ENCODE measurements at regions not wholly inside any gene's neighbourhood (a gene's known extent, or its start where the extent isn't known, plus 50 kb on each side); places are given as distances from the start of the nearest gene placed in this dataset.
"Not testable (repeated sequence)": the region's sequence is repeated elsewhere in the genome, so short reads cannot be mapped to it uniquely, and the experiment has no call there.

GRCh38 chr14:24744641-24745040 is 110.7 kb upstream of the GZMB start:
- no peak for DNase-seq

- no peak for DNase-seq
These were observed 107.9 kb upstream of the GZMB start for GRCh38 chr14:24741871-24742270.

GRCh38 chr14:24735984-24736630 is 102.1 kb upstream of the GZMB start:
- DNase-seq: no peak

- peak; percentile 71 to 75 for DNase-seq
These were observed 101.0 kb upstream of the GZMB start for GRCh38 chr14:24734917-24735500.

DNA sequence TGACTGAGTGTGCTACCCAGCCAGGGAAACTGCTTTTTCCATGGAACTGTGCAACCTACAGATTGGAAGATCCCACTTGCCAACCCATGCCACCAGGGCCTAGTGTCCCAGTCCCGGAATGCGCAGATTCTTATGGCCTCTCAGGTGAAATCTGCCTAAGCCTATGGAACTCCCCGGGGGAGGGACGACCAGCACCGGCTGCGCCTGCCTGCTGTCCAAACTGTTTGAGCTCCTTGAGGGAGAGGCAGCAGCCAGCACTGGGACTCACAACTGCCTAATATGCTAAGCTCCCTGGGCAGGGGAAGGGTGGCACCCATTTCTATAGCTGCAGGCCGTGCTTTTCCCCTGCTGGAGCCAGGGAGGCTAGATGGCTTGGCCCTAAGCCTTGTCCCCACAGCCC is 92.5 kb upstream of the GZMB start:
- no peak for DNase-seq

- DNase-seq: peak; percentile 28 to 71
These were observed 91.3 kb upstream of the GZMB start for GRCh38 chr14:24725311-24725710.

DNA sequence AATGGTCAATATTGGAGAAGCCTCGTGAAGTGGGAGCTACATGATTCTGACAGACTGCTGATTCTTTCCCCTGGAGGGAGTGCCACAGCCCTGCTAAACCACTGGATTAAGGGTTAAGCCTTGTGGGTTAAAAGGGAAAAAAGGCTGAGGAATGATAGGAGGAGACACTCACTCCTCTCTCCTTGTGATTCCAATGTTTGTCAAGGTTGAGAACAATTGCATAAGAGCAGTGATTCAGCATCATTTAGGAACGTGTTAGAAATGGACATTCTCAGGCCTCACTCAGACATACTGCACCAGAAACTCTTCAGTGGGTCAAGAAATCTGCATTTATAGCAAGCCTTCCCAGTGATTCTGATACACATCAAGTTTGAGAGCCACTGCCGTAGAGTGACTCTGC is 87.8 kb upstream of the GZMB start:
- no peak for DNase-seq

GRCh38 chr14:24715239-24715638 is 81.2 kb upstream of the GZMB start:
- no peak for DNase-seq

- no peak for DNase-seq
These were observed 79.4 kb upstream of the GZMB start for GRCh38 chr14:24713404-24713803.

GRCh38 chr14:24712909-24713308 is 78.9 kb upstream of the GZMB start:
- DNase-seq: peak; percentile 43 to 73

GRCh38 chr14:24712374-24712773 is 78.4 kb upstream of the GZMB start:
- DNase-seq: no peak

DNA sequence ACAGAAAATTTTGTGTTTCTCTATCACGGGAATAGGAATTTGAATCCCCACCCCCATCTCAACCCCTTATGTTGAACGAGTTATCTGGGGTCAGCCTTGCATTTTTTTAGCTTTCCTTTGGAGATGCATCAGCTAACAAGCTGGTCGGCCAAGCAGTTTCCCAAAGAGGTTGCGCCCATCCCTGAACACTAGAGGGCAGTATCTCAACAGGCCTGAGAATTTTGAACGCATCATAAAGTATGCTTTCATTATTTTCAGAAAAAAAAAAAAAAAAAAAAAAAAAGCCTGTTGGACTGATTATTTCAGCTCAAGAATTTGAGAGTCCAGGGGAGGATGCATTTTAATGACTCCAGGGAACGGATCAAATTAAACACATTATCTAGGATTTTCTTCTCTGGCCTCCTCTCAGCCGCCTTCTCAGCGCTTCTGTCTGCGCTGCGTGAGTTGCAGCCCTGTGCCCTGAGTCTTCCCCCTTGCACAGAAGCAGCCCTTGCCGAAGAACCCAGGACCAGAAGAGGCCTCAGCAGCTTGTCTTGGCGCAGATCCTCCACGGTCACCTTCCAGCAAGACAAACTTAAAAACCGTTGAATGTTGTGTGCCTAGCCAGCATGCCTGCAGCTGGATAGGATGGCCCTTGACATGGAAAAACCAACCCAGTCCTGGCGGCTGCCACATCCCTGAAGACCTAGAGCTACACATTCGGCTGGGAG is 76.6 kb upstream of the GZMB start:
- peak; percentile 58 to 61 for DNase-seq

DNA sequence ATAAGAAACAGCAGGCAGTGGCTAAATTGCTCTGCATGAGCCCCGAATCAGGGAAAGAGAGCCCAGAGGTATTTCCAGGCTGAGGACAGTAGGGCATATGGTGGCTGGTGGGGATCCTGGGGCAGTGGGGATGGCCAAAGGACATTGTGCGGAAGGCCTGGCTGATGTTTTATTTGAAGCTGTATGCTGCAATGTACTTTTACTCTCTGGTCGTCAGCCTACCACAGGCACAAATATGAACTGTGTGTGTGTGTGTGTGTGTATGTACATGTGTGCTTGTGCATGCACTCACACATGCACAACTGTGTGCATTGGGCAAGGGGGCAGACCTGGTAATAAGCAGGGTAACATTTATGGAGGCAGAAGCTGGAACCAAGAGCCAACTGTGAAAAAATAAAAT is 74.7 kb upstream of the GZMB start:
- no peak for DNase-seq

DNA sequence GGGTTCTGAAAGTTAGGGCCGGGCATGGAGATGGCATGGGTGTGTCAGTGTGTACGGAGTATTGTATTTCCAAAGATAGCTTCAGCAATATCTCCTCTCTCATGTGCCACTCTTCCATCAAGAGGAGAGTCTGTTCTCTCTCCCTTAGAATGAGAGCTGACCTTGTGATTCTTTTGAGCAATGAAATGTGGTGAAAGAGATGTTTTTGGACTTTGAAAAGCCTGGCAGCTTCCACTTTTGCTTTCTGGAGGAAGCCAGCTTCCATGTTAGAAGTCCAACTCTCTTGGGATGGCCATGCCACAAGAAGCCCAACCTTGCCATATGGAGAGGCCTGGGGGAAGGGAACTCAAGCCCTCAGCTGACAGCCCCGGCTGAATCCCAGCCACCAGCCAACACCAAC is 72.4 kb upstream of the GZMB start:
- DNase-seq: no peak

DNA sequence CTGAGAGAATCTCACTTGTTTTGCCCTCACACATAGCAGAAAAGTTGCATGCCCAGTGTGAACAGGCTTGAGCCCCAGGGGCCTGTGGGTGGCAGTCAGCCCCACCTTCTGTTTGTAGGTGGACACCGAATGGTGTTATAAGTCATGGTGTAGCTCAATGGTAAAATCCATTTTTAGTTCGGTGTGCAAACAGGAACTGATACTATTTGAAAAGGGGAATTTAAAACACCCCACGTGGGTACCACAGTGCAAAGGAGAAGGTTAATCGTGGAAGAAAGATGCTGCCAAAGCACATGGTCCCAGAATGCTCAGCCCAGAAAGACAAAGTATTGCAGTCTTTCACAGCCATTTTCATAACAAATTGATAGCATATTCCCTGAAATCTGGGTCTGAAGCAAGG is 71.8 kb upstream of the GZMB start:
- no peak for DNase-seq

- no peak for DNase-seq
These were observed 67.1 kb upstream of the GZMB start for GRCh38 chr14:24701062-24701461.

GRCh38 chr14:24700511-24700910 is 66.5 kb upstream of the GZMB start:
- DNase-seq: no peak

DNA sequence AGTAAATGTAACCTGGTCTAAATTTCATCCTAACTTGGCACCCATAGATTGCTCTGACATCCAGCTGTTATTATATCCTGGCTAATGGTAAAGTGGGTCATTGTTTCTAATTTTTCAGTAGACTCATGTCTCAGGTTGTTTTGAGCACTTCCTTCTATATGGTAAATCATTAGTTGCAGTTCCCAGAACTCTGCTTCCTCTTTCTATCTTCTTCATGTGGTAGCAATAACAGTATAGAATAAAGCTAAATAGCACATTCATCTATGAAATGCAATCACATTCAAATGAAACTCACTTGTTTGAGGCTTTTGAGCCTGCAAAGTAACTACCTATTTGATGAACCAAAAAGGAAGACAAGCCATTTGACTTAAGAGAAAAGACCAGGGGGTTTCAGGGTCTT is 65.1 kb upstream of the GZMB start:
- DNase-seq: no peak

DNA sequence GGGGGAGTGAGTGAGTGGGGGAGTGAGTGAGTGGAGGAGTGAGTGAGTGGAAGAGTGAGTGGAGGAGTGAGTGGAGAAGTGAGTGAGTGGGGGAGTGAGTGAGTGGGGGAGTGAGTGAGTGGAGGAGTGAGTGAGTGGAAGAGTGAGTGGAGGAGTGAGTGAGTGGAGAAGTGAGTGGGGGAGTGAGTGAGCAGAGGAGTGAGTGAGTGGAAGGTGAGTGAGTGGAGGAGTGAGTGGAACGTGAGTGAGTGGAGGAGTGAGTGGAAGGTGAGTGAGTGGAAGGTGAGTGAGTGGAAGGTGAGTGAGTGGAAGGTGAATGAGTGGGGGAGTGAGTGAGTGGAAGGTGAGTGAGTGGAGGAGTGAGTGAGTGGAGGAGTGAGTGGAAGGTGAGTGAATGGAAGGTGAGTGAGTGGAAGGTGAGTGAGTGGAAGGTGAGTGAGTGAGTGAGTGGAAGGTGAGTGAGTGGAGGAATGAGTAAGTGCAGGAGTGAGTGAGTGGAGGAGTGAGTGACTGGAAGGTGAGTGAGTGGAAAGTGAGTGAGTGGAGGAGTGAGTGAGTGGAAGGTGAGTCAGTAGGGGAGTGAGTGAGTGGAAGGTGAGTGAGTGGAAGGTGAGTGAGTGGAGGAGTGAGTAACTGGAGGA is 62.4 kb upstream of the GZMB start:
- DNase-seq: not testable (repeated sequence)

DNA sequence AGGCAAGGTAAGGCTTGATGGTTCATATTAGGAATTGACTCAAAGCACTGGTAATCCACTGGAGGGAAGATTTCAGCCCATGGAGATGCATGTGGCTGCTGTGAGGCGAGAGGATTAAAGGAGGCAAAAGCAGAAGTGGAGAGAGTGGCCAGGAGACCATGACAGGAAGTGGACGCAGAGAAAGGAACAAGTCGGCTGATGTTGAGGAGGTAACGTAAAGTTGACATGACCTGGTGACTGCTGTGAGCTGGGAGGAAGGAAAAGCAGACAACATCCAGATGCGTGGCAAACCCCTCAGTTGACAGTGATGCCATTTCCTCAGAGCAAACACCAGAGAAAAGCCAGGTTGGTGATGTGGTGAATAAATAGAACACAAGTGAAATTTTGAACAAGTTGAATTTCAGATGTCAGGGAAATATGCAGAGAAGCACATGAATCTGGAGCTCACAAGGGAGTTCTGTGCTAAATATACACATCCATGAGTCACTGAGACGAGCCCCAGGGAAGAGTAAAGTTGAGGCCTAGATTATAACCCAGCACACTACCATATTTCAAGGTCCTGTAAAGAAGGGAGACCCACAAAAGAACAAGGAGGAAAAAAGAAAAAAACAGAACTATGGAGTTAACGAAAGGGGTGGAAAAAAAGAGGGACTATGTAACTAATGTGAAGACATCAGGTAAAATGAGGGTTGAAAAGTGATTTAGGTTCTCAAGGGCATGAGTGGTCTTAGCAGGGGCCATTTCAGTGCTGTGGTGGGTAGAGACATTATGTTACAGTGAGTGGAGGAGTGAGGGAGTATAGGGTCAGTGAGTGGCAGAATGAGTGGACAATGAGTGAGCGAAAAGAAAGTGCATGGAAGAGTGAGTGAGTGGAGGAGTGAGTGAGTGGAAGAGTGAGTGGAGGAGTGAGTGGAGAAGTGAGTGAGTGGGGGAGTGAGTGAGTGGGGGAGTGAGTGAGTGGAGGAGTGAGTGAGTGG is 61.6 kb upstream of the GZMB start:
- no peak for DNase-seq

DNA sequence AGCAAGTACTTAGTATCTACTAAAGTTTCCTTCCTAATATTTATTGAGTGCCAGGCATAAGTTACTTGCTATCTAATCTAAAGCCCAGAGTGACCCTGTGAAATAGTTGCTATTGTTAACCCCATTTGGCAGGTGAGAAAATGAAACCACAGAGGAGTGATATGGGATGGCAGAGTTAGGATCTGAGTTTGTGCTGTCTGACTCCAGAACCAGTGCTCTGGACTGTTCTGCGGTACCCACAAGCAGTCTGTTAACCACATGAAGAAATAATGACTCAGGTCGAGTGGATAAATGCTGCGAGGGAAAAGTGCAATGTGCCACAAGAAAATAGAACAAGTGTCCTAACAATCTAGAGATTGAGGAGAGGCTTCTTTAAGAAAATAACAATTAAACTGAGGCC is 60.7 kb upstream of the GZMB start:
- no peak for DNase-seq

GRCh38 chr14:24693983-24694382 is 60.0 kb upstream of the GZMB start:
- no peak for DNase-seq

DNA sequence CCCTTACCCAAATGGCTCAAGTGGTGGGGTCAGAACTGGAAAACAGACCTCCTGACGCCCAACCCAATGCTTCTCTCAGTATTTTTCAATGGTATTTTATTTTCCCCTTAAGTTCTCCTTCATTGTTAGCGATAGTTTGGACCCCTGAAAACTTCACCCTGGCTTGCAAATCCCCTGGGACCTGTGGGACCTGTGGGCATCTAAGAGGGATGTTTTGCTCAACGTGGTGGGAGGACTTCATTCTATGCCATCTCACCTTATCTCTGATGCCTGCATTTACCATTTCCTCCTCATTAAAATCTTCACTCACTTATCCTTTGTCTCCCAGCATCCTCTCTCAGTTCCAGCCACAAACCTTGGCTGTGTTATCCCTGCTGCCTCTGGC is 59.4 kb upstream of the GZMB start:
- no peak for DNase-seq
